Mammary epithelial cell (primary cell): ENCODE measurements at regions not wholly inside any gene's neighbourhood (a gene's known extent, or its start where the extent isn't known, plus 50 kb on each side); places are given as distances from the start of the nearest gene placed in this dataset.

Experiments
- CTCF ChIP-seq, 2 donors: IDR thresholded peaks in 1 of 2; conservative IDR thresholded peaks in 1 of 2; 2 replicates each; pipeline ENCODE4 v1.5.1; 2011 to 2012; ENCODE audit warnings: inconsistent platforms in 2 of 2, low read length in 2 of 2, mild to moderate bottlenecking in 2 of 2, control low read depth in 1 of 2, low read depth in 1 of 2; ENCODE audit not compliant: insufficient read depth in 1 of 2; ENCODE audit errors: extremely low read depth in 1 of 2
- EZH2 ChIP-seq: IDR thresholded peaks from 2 replicates; pipeline ENCODE4 v1.6.1; 2012; ENCODE audit warnings: low read length, inconsistent platforms, borderline replicate concordance

GRCh38 chr1:192879406-192879805 lies 70.6 kb downstream of the RGS2 start:
- no peak for TF ChIP-seq CTCF (conservative IDR thresholded peaks at IDR 0.05 in 1 of 2, IDR thresholded peaks at IDR 0.05 in 1 of 2; ENCODE audit: extremely low read depth in 1 of 2, insufficient read depth in 1 of 2, low read depth in 1 of 2, low read length in 2 of 2)
- no peak for TF ChIP-seq EZH2
